Panc1 (cell line): ENCODE measurements at regions not wholly inside any gene's neighbourhood (a gene's known extent, or its start where the extent isn't known, plus 50 kb on each side); places are given as distances from the start of the nearest gene placed in this dataset.

Experiments used
- ATAC-seq: fragments of 200-7000 bp; cut with Tn5 transposase; 2 replicates; pipeline ENCODE4 v1.9.1; 2020; ENCODE audit warnings: mild to moderate bottlenecking, moderate library complexity
- BruUV-seq: library from RNA; stranded (reverse); fragments of 400-500 nt; replicated peaks from 2 replicates; lab custom pipeline; 2021; lab: Mats Ljungman, UMichigan
- CTCF ChIA-PET: fragments of 300-600 bp; sonication (Branson Sonifier 250); formaldehyde crosslinking; loops from one replicate; lab custom pipeline; 2022; ENCODE audit warnings: antibody characterized with exemption; lab: Charles Lee
- POLR2A ChIA-PET: fragments of 300-600 bp; sonication (Branson Sonifier 250); formaldehyde crosslinking; loops from one replicate; lab custom pipeline; 2022; ENCODE audit warnings: antibody characterized with exemption; lab: Charles Lee
- DNase-seq: peaks from one replicate; pipeline ENCODE4 v3.0.0-alpha.2; 2010; ENCODE audit warnings: low read depth, low spot score
- H3K27ac ChIP-seq: 2 replicates; pipeline ENCODE4 v1.5.1; 2011; ENCODE audit warnings: mild to moderate bottlenecking, low read length, inconsistent platforms
- H3K27me3 ChIP-seq: fragments of 200-500 bp; sonication (Bioruptor generic); 2 replicates; pipeline ENCODE4 v1.6.0; 2014; ENCODE audit warnings: low read length, inconsistent platforms; ENCODE audit not compliant: control insufficient read depth, insufficient read depth
- H3K36me3 ChIP-seq: fragments of 200-500 bp; sonication (Bioruptor generic); 2 replicates; pipeline ENCODE4 v1.5.1; 2014; ENCODE audit warnings: inconsistent platforms, mild to moderate bottlenecking, low read length, moderate library complexity; ENCODE audit not compliant: control insufficient read depth, insufficient read depth
- H3K4me1 ChIP-seq: 2 replicates; pipeline ENCODE4 v1.5.1; 2011; ENCODE audit warnings: inconsistent platforms, mild to moderate bottlenecking, low read length, moderate library complexity; ENCODE audit not compliant: control insufficient read depth, insufficient read depth
- H3K4me3 ChIP-seq, 2 experiments: 2 replicates each; pipeline ENCODE4 v1.5.1; 2011 to 2012; ENCODE audit warnings: low read depth in 2 of 2, low read length in 2 of 2, mild to moderate bottlenecking in 2 of 2, inconsistent platforms in 1 of 2, moderate library complexity in 1 of 2
- H3K9me3 ChIP-seq: fragments of 200-500 bp; sonication (Bioruptor generic); 2 replicates; pipeline ENCODE4 v1.5.1; 2014; ENCODE audit warnings: low read depth, mild to moderate bottlenecking, inconsistent platforms, low read length, moderate library complexity; ENCODE audit not compliant: control insufficient read depth, insufficient read depth
- POLR2AphosphoS5 ChIP-seq: IDR thresholded peaks from 2 replicates; pipeline ENCODE4 v1.6.1; 2012; ENCODE audit warnings: mild to moderate bottlenecking, low read depth, low read length, moderate library complexity
- SIN3A ChIP-seq: IDR thresholded peaks from 2 replicates; pipeline ENCODE4 v1.6.1; 2012; ENCODE audit warnings: low read depth, mild to moderate bottlenecking, low read length, moderate library complexity, borderline replicate concordance; ENCODE audit not compliant: insufficient read depth
- TCF7L2 ChIP-seq: IDR thresholded peaks from 2 replicates; pipeline ENCODE4 v1.6.1; 2011; ENCODE audit warnings: mild to moderate bottlenecking, low read depth, low read length, inconsistent platforms
- in situ Hi-C: cut with HindIII; loops from 2 replicates; pipeline ENCODE4 v1.10.0; 2016; ENCODE audit warnings: low sequenced_read_pairs, low pct_unique_long_range_greater_than_20kb
- intact Hi-C: fragments of 100-400 bp; cut with micrococcal nuclease; formaldehyde crosslinking; loops from one replicate; pipeline ENCODE4 v1.10.0; 2022; ENCODE audit not compliant: unreplicated experiment
- TF ChIP-seq, protein P1 (sequence below), 2 experiments: IDR thresholded peaks; 2 replicates each; pipeline ENCODE4 v1.6.1; 2011 to 2012; ENCODE audit warnings: low read depth in 2 of 2, control low read depth in 1 of 2, low read length in 1 of 2, mild to moderate bottlenecking in 1 of 2, moderate library complexity in 1 of 2; ENCODE audit not compliant: insufficient read depth in 1 of 2
- TF ChIP-seq, protein P2 (sequence below): fragments of 450-650 bp; IDR thresholded peaks from 2 replicates; pipeline ENCODE4 v1.5.1; 2017; ENCODE audit warnings: mild to moderate bottlenecking

DNA sequence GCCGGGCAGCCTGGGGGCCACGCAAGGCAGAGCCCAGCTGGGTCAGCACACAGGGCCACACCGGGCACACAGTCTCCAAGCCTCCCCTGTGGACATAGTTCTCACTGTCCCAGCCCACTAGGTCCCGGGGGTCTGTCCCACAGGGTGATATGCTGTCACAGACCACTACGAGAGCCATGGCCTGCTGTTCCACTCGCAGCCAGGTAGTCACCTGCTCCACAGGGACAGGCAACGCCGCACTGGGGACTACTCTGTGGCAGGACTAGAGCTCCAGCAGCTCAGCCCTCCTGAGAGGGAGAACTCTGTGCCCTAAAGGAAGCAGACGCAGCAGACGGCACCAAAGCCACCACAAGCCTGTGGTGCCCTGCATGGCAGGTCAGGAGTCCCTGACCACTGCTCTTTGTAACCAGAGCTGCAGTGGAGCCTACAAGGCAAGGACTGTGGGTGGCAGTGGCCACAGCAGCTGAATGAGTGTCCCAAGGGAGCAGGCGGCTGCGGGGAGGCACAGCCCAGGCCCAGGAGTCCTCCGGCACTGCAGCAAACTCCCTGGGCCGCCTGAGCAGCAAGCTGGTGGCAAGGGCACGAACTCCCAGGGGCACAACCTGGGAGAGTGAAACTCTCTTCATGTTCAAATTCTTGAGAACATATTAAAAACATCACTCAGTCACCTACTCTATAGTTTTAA, 171.2 kb upstream of the GRK3 start:
- ChIA-PET CTCF (no interaction called here), POLR2A (interaction anchor here (0.6 kb wide), 1 partner anchor 175 kb away, joined by 3 read pairs; no protein-coding TSS in a partner anchor)
- DNase-seq (no peak), ATAC-seq (no peak)
- no TSS peak for BruUV-seq
- TF ChIP-seq, protein P1, sequence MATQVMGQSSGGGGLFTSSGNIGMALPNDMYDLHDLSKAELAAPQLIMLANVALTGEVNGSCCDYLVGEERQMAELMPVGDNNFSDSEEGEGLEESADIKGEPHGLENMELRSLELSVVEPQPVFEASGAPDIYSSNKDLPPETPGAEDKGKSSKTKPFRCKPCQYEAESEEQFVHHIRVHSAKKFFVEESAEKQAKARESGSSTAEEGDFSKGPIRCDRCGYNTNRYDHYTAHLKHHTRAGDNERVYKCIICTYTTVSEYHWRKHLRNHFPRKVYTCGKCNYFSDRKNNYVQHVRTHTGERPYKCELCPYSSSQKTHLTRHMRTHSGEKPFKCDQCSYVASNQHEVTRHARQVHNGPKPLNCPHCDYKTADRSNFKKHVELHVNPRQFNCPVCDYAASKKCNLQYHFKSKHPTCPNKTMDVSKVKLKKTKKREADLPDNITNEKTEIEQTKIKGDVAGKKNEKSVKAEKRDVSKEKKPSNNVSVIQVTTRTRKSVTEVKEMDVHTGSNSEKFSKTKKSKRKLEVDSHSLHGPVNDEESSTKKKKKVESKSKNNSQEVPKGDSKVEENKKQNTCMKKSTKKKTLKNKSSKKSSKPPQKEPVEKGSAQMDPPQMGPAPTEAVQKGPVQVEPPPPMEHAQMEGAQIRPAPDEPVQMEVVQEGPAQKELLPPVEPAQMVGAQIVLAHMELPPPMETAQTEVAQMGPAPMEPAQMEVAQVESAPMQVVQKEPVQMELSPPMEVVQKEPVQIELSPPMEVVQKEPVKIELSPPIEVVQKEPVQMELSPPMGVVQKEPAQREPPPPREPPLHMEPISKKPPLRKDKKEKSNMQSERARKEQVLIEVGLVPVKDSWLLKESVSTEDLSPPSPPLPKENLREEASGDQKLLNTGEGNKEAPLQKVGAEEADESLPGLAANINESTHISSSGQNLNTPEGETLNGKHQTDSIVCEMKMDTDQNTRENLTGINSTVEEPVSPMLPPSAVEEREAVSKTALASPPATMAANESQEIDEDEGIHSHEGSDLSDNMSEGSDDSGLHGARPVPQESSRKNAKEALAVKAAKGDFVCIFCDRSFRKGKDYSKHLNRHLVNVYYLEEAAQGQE (IDR thresholded peaks at IDR 0.05; ENCODE audit: insufficient read depth in 1 of 2, low read depth in 2 of 2, low read length in 1 of 2): no peak
- TF ChIP-seq SIN3A (no peak), TCF7L2 (no peak), POLR2AphosphoS5 (no peak)
- TF ChIP-seq, protein P2, sequence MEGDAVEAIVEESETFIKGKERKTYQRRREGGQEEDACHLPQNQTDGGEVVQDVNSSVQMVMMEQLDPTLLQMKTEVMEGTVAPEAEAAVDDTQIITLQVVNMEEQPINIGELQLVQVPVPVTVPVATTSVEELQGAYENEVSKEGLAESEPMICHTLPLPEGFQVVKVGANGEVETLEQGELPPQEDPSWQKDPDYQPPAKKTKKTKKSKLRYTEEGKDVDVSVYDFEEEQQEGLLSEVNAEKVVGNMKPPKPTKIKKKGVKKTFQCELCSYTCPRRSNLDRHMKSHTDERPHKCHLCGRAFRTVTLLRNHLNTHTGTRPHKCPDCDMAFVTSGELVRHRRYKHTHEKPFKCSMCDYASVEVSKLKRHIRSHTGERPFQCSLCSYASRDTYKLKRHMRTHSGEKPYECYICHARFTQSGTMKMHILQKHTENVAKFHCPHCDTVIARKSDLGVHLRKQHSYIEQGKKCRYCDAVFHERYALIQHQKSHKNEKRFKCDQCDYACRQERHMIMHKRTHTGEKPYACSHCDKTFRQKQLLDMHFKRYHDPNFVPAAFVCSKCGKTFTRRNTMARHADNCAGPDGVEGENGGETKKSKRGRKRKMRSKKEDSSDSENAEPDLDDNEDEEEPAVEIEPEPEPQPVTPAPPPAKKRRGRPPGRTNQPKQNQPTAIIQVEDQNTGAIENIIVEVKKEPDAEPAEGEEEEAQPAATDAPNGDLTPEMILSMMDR: no peak
- H3K27ac ChIP-seq: no peak overlapping the region
- intact Hi-C loops: no loop called here
- peaks cover 40% of the 10 kb centered on the region for H3K4me1 ChIP-seq
- no peaks in the 10 kb centered on the region for H3K36me3 ChIP-seq
- in situ Hi-C loops: no loop called here
- H3K9me3 ChIP-seq: no peaks in the 10 kb centered on the region
- H3K4me3 ChIP-seq: no peak overlapping the region
- no peaks in the 10 kb centered on the region for H3K27me3 ChIP-seq

DNA sequence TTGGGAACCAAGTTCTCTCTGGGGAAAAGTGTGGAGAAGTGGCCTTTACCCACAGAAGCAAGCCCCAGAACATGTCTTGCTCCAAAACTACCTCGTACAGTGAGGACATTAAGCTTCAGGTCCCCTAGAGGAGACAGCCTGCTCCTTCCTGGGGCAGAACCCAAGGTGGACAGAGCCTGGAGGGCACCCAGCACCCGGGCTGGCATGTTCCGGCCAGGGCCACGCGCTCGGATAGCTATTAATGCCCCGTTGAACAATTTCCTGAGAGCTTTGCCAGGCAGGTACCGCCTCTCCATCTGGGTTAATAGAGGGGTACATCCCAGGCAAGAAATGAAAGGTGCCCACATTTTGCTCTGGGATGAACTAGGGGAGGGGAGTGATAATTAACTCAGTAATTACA, 169.0 kb upstream of the GRK3 start:
- H3K36me3 ChIP-seq: no peaks in the 10 kb centered on the region
- intact Hi-C loops: no loop called here
- H3K27ac ChIP-seq: no peak overlapping the region
- peaks cover 43% of the 10 kb centered on the region for H3K4me1 ChIP-seq
- no peaks in the 10 kb centered on the region for H3K9me3 ChIP-seq
- ChIA-PET CTCF (no interaction called here), POLR2A (interaction anchor here (0.6 kb wide), 1 partner anchor 1618 kb away, joined by 3 read pairs; no protein-coding TSS in a partner anchor)
- H3K4me3 ChIP-seq: no peak overlapping the region
- in situ Hi-C loops: no loop called here
- TF ChIP-seq TCF7L2 (no peak), SIN3A (no peak), POLR2AphosphoS5 (no peak)
- TF ChIP-seq, protein P2: no peak
- TF ChIP-seq, protein P1 (IDR thresholded peaks at IDR 0.05; ENCODE audit: insufficient read depth in 1 of 2, low read depth in 2 of 2, low read length in 1 of 2): no peak
- DNase-seq (no peak), ATAC-seq (peak; percentile 15; the same call in 1 of the 2 replicates)
- H3K27me3 ChIP-seq: no peaks in the 10 kb centered on the region
- no TSS peak for BruUV-seq
